HUES48 (cell line): ENCODE measurements at regions not wholly inside any gene's neighbourhood (a gene's known extent, or its start where the extent isn't known, plus 50 kb on each side); places are given as distances from the start of the nearest gene placed in this dataset.
"Not testable (repeated sequence)": the region's sequence is repeated elsewhere in the genome, so short reads cannot be mapped to it uniquely, and the experiment has no call there.

Experiments used
- H3K27ac ChIP-seq: one replicate; pipeline ENCODE4 v1.7.0; 2013; ENCODE audit warnings: low read depth, low read length, inconsistent platforms
- H3K27me3 ChIP-seq: 2 replicates; pipeline ENCODE4 v1.6.1; 2013; ENCODE audit warnings: mild to moderate bottlenecking, low read length; ENCODE audit not compliant: control insufficient read depth, insufficient read depth
- H3K36me3 ChIP-seq: 2 replicates; pipeline ENCODE4 v1.6.1; 2013; ENCODE audit warnings: low read length; ENCODE audit not compliant: control insufficient read depth, insufficient read depth
- H3K4me1 ChIP-seq: 2 replicates; pipeline ENCODE4 v1.6.1; 2013; ENCODE audit warnings: mild to moderate bottlenecking, low read length; ENCODE audit not compliant: control insufficient read depth, insufficient read depth
- H3K4me3 ChIP-seq: 2 replicates; pipeline ENCODE4 v1.5.1; 2013; ENCODE audit warnings: mild to moderate bottlenecking, low read depth, low read length
- H3K9ac ChIP-seq: 2 replicates; pipeline ENCODE4 v1.6.1; 2013; ENCODE audit warnings: mild to moderate bottlenecking, low read depth, low read length, moderate library complexity
- H3K9me3 ChIP-seq: 2 replicates; pipeline ENCODE4 v1.6.1; 2013; ENCODE audit warnings: low read length; ENCODE audit not compliant: control insufficient read depth, insufficient read depth

DNA sequence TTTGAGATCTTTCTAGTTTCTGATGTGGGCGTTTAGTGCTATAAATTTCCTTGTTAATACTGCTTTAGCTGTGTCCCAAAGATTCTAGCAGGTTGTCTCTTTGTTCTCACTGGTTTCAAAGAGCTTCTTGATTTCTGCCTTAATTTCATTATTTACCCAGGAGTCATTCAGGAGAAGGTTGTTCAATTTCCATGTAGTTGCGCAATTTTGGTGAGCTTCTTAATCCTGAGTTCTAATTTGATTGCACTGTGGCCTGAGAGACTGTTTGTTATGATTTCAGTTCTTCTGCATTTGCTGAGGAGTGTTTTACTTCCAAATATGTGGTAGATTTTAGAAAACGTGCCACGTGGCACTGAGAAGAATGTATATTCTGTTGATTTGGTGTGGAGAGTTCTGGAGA lies 254.6 kb downstream of the ADGRL2 start:
- not testable (repeated sequence) for H3K9ac ChIP-seq, H3K4me1 ChIP-seq, H3K4me3 ChIP-seq, H3K9me3 ChIP-seq, H3K27me3 ChIP-seq, H3K36me3 ChIP-seq, H3K27ac ChIP-seq

- H3K4me3 ChIP-seq, result no peak overlapping the region
- H3K9ac ChIP-seq, result no peak overlapping the region
- no peaks in the 10 kb centered on the region for H3K9me3 ChIP-seq
These were observed 251.8 kb downstream of the ADGRL2 start for GRCh38 chr1:82052563-82052962.

GRCh38 chr1:82048596-82048995 lies 247.9 kb downstream of the ADGRL2 start:
- Histone ChIP-seq H3K27ac (no peak overlapping the region), H3K27me3 (no peaks in the 10 kb centered on the region), H3K9ac (no peak overlapping the region), H3K9me3 (no peaks in the 10 kb centered on the region), H3K4me3 (no peak overlapping the region), H3K36me3 (no peaks in the 10 kb centered on the region), H3K4me1 (no peaks in the 10 kb centered on the region)

More at GRCh38 chr1:82052563-82052962, 251.8 kb downstream of the ADGRL2 start:
- Histone ChIP-seq H3K27ac (no peak overlapping the region), H3K36me3 (no peaks in the 10 kb centered on the region), H3K4me1 (no peaks in the 10 kb centered on the region), H3K27me3 (no peaks in the 10 kb centered on the region)

GRCh38 chr1:82045221-82045620 lies 244.5 kb downstream of the ADGRL2 start:
- Histone ChIP-seq H3K9ac (no peak overlapping the region), H3K4me1 (no peaks in the 10 kb centered on the region), H3K27ac (no peak overlapping the region), H3K9me3 (no peaks in the 10 kb centered on the region), H3K36me3 (no peaks in the 10 kb centered on the region), H3K4me3 (no peak overlapping the region), H3K27me3 (no peaks in the 10 kb centered on the region)

DNA sequence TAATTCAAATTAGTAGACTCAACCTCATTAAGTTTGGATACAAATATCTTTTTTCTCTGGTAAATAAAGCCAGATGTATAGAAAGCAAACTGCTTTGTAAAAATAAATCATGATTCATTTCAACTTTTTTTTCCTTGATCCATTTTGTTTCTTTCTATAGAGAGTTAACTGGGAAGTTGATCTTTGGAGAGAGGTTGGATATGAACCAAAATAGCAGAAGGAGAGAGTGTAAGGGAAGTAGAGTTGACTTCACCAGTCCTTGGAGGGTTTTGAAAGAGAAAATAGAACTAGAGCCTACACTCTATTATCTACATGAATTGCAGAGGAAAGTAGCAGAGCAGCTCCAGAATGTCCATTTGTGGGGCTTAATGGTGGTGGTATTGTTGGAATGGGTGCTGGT lies 243.8 kb downstream of the ADGRL2 start:
- Histone ChIP-seq H3K27me3 (no peaks in the 10 kb centered on the region), H3K9me3 (no peaks in the 10 kb centered on the region), H3K36me3 (no peaks in the 10 kb centered on the region), H3K27ac (no peak overlapping the region), H3K4me1 (no peaks in the 10 kb centered on the region), H3K9ac (no peak overlapping the region), H3K4me3 (no peak overlapping the region)

DNA sequence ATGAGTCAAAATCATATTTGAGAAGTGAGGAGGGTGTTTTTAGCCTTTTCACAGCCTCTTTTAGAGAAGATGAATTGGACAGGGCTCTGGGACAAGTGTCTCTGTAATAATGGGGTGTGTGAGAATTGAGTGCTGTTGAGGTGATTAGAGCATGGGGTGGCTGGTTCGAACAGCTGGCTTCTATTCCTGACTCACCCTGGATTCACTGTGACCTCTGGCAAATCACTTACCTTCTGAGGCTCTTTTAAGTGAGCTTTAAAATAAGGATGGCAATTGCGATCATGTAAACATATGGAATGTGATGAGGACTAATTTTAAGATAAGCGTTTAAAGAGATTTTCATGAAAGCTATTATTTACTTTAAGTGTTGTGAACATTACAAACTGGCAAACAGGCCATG lies 243.4 kb downstream of the ADGRL2 start:
- H3K9me3 ChIP-seq, result no peaks in the 10 kb centered on the region
- no peaks in the 10 kb centered on the region for H3K27me3 ChIP-seq
- no peak overlapping the region for H3K4me3 ChIP-seq
- H3K27ac ChIP-seq, result no peak overlapping the region
- no peak overlapping the region for H3K9ac ChIP-seq
- H3K4me1 ChIP-seq, result no peaks in the 10 kb centered on the region
- no peaks in the 10 kb centered on the region for H3K36me3 ChIP-seq

DNA sequence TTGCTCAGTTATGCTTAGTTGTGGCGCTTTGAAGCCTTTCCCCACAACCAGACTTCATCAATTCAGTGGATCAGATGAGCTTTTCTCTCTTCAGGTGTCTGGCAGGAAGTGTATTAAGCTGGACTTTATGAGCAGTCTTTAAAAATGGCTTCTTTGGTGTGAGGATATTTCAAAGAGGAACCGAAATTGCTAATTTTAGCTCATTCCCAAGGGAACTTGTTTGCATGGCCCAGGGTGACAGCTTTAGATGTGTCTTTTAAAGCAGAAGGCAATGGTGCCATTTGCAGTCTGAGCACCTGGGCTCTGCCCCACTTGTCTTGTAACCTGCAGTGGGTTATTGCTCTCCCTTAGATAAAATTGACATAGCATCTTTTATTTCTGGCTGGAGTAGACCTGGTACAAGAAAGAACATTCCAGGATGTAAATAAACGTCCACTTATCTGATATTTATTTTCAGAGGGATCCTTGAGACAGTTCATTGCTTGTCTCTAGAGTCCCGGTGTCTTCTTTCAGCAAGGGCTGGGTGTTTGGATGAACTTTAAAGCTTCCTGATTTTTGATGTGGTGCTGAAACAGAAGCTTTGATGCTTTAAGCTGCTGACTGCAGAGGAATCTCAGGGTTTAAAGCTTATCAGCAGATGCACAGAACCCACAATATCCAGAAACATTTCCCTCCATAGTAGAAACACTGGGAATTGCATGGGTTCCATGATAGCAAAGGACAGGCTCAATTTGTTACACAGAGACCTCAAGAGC lies 241.7 kb downstream of the ADGRL2 start:
- no peak overlapping the region for H3K9ac ChIP-seq
- no peaks in the 10 kb centered on the region for H3K27me3 ChIP-seq
- H3K4me3 ChIP-seq, result no peak overlapping the region
- no peak overlapping the region for H3K27ac ChIP-seq
- no peaks in the 10 kb centered on the region for H3K36me3 ChIP-seq
- no peaks in the 10 kb centered on the region for H3K9me3 ChIP-seq
- H3K4me1 ChIP-seq, result no peaks in the 10 kb centered on the region
